Gastroesophageal sphincter (tissue), 2 donors: ENCODE measurements at regions not wholly inside any gene's neighbourhood (a gene's known extent, or its start where the extent isn't known, plus 50 kb on each side); places are given as distances from the start of the nearest gene placed in this dataset.

Experiments
- EP300 ChIP-seq: sonication (generic); formaldehyde crosslinking; IDR thresholded peaks from one replicate; pipeline ENCODE4 v1.6.1; 2017; ENCODE audit warnings: antibody characterized with exemption, mild to moderate bottlenecking
- POLR2AphosphoS5 ChIP-seq: sonication (generic); formaldehyde crosslinking; IDR thresholded peaks from one replicate; pipeline ENCODE4 v1.6.1; 2017; ENCODE audit warnings: antibody characterized with exemption

GRCh38 chr12:32989705-32990104, 93.1 kb upstream of the PKP2 start:
- TF ChIP-seq POLR2AphosphoS5 = no peak
- TF ChIP-seq EP300 = no peak
